Common myeloid progenitor, CD34-positive (primary cell): ENCODE measurements at regions not wholly inside any gene's neighbourhood (a gene's known extent, or its start where the extent isn't known, plus 50 kb on each side); places are given as distances from the start of the nearest gene placed in this dataset.
"Not testable (repeated sequence)": the region's sequence is repeated elsewhere in the genome, so short reads cannot be mapped to it uniquely, and the experiment has no call there.

Experiments
- CTCF ChIA-PET: fragments of 350-600 bp; sonication (Branson Sonifier 250); formaldehyde crosslinking; loops from one replicate; lab custom pipeline; 2021; ENCODE audit warnings: antibody characterized with exemption; lab: Charles Lee
- POLR2A ChIA-PET: fragments of 350-600 bp; sonication (Branson Sonifier 250); formaldehyde crosslinking; loops from one replicate; lab custom pipeline; 2021; ENCODE audit warnings: antibody characterized with exemption; lab: Charles Lee
- DNase-seq, 3 donors: peaks; one replicate each; pipeline versions ENCODE4 v3.0.0 to v3.0.0-alpha.2; 2013
- H3K27ac ChIP-seq, 2 experiments: 1 replicate in 1 of 2; 2 replicates in 1 of 2; pipeline ENCODE4 v1.7.0; 2013; ENCODE audit warnings: inconsistent platforms in 2 of 2, low read length in 2 of 2, mild to moderate bottlenecking in 2 of 2, low read depth in 1 of 2, moderate library complexity in 1 of 2; ENCODE audit not compliant: severe bottlenecking in 2 of 2, insufficient read depth in 1 of 2, poor library complexity in 1 of 2
- H3K27me3 ChIP-seq, 5 experiments: replicated peaks in 2 of 5; 1 replicate in 3 of 5; 2 replicates in 2 of 5; pipeline versions ENCODE4 v1.6.1 to v1.7.0; 2013; ENCODE audit warnings: low read length in 4 of 5, mild to moderate bottlenecking in 2 of 5, moderate library complexity in 2 of 5, inconsistent platforms in 1 of 5; ENCODE audit not compliant: insufficient read depth in 5 of 5, control insufficient read depth in 4 of 5
- H3K36me3 ChIP-seq, 4 experiments: 1 replicate in 2 of 4; 2 replicates in 2 of 4; pipeline versions ENCODE4 v1.6.1 to v1.7.0; 2013; ENCODE audit warnings: low read length in 3 of 4, control low read depth in 1 of 4, mild to moderate bottlenecking in 1 of 4; ENCODE audit not compliant: control insufficient read depth in 4 of 4, insufficient read depth in 4 of 4
- H3K4me1 ChIP-seq, 4 experiments: 1 replicate in 3 of 4; 2 replicates in 1 of 4; pipeline versions ENCODE4 v1.6.1 to v1.7.1; 2013; ENCODE audit warnings: low read length in 3 of 4, mild to moderate bottlenecking in 3 of 4, control low read depth in 1 of 4, inconsistent platforms in 1 of 4, moderate library complexity in 1 of 4; ENCODE audit not compliant: control insufficient read depth in 4 of 4, insufficient read depth in 4 of 4; ENCODE audit errors: control extremely low read depth in 1 of 4
- H3K4me3 ChIP-seq, 7 experiments: 1 replicate in 4 of 7; 2 replicates in 3 of 7; pipeline versions ENCODE4 v1.5.1 to v1.7.0; 2013; ENCODE audit warnings: mild to moderate bottlenecking in 7 of 7, low read length in 6 of 7, moderate library complexity in 6 of 7, inconsistent platforms in 2 of 7, low read depth in 2 of 7, control low read depth in 1 of 7; ENCODE audit not compliant: insufficient read depth in 4 of 7, control insufficient read depth in 1 of 7; ENCODE audit errors: extremely low read depth in 1 of 7
- H3K9me3 ChIP-seq, 5 experiments: 1 replicate in 4 of 5; 2 replicates in 1 of 5; pipeline versions ENCODE4 v1.6.1 to v1.7.1; 2013; ENCODE audit warnings: low read length in 4 of 5, mild to moderate bottlenecking in 2 of 5, inconsistent platforms in 1 of 5, low read depth in 1 of 5, moderate library complexity in 1 of 5; ENCODE audit not compliant: control insufficient read depth in 4 of 5, insufficient read depth in 2 of 5; ENCODE audit errors: control extremely low read depth in 1 of 5
- WGBS: methylation state at CpG from one replicate; pipeline ENCODE4 v1.1.5; 2013; ENCODE audit not compliant: insufficient coverage; 5-methylcytosine and 5-hydroxymethylcytosine counted together

GRCh38 chr9:63704456-63704855 is 1580.6 kb downstream of the FOXD4L5 start:
- WGBS = 81% methylated on average over 25 of the region's 25 CpGs
- H3K27ac ChIP-seq, H3K36me3 ChIP-seq, DNase-seq, H3K27me3 ChIP-seq, CTCF ChIA-PET, H3K4me1 ChIP-seq, H3K9me3 ChIP-seq, H3K4me3 ChIP-seq, POLR2A ChIA-PET: not testable (repeated sequence)

- H3K4me3 ChIP-seq, H3K27me3 ChIP-seq, POLR2A ChIA-PET, CTCF ChIA-PET, H3K36me3 ChIP-seq, H3K27ac ChIP-seq, H3K9me3 ChIP-seq, H3K4me1 ChIP-seq: not testable (repeated sequence)
- DNase-seq = peak; percentile 8 to 30 (median 11)
- WGBS = 68% methylated on average over 25 of the region's 38 CpGs
Observed at GRCh38 chr9:63703670-63704069, 1581.3 kb downstream of the FOXD4L5 start.

- no CpG with 5 or more reads among the region's 39 CpGs for WGBS
- H3K36me3 ChIP-seq, H3K9me3 ChIP-seq, POLR2A ChIA-PET, H3K27ac ChIP-seq, DNase-seq, CTCF ChIA-PET, H3K4me1 ChIP-seq, H3K4me3 ChIP-seq, H3K27me3 ChIP-seq: not testable (repeated sequence)
Observed at GRCh38 chr9:63703138-63703665, 1581.8 kb downstream of the FOXD4L5 start.
